ELR (cell line): ENCODE measurements at regions not wholly inside any gene's neighbourhood (a gene's known extent, or its start where the extent isn't known, plus 50 kb on each side); places are given as distances from the start of the nearest gene placed in this dataset.
"Not testable (repeated sequence)": the region's sequence is repeated elsewhere in the genome, so short reads cannot be mapped to it uniquely, and the experiment has no call there.

Source experiments
- DNase-seq: peaks from one replicate; pipeline ENCODE4 v3.0.0-alpha.2; 2015; ENCODE audit warnings: low read depth

GRCh38 chr15:95758851-95759250, 571.6 kb upstream of the NR2F2 start:
- no peak for DNase-seq

- peak; percentile 32 for DNase-seq
These were observed 570.0 kb upstream of the NR2F2 start for GRCh38 chr15:95760508-95760907.

GRCh38 chr15:95761501-95762165, 568.9 kb upstream of the NR2F2 start:
- no peak for DNase-seq

GRCh38 chr15:95763426-95763825, 567.1 kb upstream of the NR2F2 start:
- no peak for DNase-seq

GRCh38 chr15:95765161-95765560, 565.3 kb upstream of the NR2F2 start:
- DNase-seq = no peak

- peak; percentile 59 for DNase-seq
These were observed 560.3 kb upstream of the NR2F2 start for GRCh38 chr15:95770196-95770595.

- no peak for DNase-seq
These were observed 557.5 kb upstream of the NR2F2 start for GRCh38 chr15:95772982-95773381.

- no peak for DNase-seq
These were observed 546.0 kb upstream of the NR2F2 start for GRCh38 chr15:95784508-95784907.

- DNase-seq = not testable (repeated sequence)
These were observed 545.2 kb upstream of the NR2F2 start for GRCh38 chr15:95785276-95785675.

GRCh38 chr15:95793231-95793630, 537.3 kb upstream of the NR2F2 start:
- peak; percentile 3 for DNase-seq

GRCh38 chr15:95795386-95795785, 535.1 kb upstream of the NR2F2 start:
- peak; percentile 3 for DNase-seq

GRCh38 chr15:95799286-95800200, 531.0 kb upstream of the NR2F2 start:
- DNase-seq = peak; percentile 87

- no peak for DNase-seq
These were observed 526.0 kb upstream of the NR2F2 start for GRCh38 chr15:95804484-95804883.

- peak; percentile 50 for DNase-seq
These were observed 518.0 kb upstream of the NR2F2 start for GRCh38 chr15:95812491-95812890.

- no peak for DNase-seq
These were observed 515.6 kb upstream of the NR2F2 start for GRCh38 chr15:95814908-95815307.

- no peak for DNase-seq
These were observed 513.9 kb upstream of the NR2F2 start for GRCh38 chr15:95816591-95816990.

GRCh38 chr15:95822961-95823360, 507.5 kb upstream of the NR2F2 start:
- no peak for DNase-seq

GRCh38 chr15:95825208-95825607, 505.3 kb upstream of the NR2F2 start:
- no peak for DNase-seq

- no peak for DNase-seq
These were observed 504.7 kb upstream of the NR2F2 start for GRCh38 chr15:95825671-95826411.

GRCh38 chr15:95826412-95827195, 503.9 kb upstream of the NR2F2 start:
- DNase-seq = no peak

GRCh38 chr15:95829062-95829461, 501.4 kb upstream of the NR2F2 start:
- no peak for DNase-seq

GRCh38 chr15:95830281-95830680, 500.2 kb upstream of the NR2F2 start:
- no peak for DNase-seq
